GM23338 (cell line): ENCODE measurements at regions not wholly inside any gene's neighbourhood (a gene's known extent, or its start where the extent isn't known, plus 50 kb on each side); places are given as distances from the start of the nearest gene placed in this dataset.

ENCODE experiments used
- CREB1 ChIP-seq: fragments of 250-450 bp; sonication (Bioruptor Pico); IDR thresholded peaks from 2 replicates; pipeline ENCODE4 v1.5.0; 2020; ENCODE audit warnings: low read depth, mild to moderate bottlenecking, moderate library complexity
- EZH2 ChIP-seq: fragments of 200-600 bp; sonication (generic); IDR thresholded peaks from one replicate; pipeline ENCODE4 v1.8.0; 2017; ENCODE audit warnings: antibody characterized with exemption, mild to moderate bottlenecking, low read depth; ENCODE audit not compliant: unreplicated experiment
- EZH2phosphoT487 ChIP-seq: fragments of 200-600 bp; sonication (generic); IDR thresholded peaks from one replicate; pipeline ENCODE4 v1.8.1; 2018; ENCODE audit warnings: antibody characterized with exemption; ENCODE audit not compliant: unreplicated experiment
- JUNB ChIP-seq: IDR thresholded peaks from one replicate; pipeline ENCODE4 v1.6.1; 2016; ENCODE audit warnings: antibody characterized with exemption; ENCODE audit not compliant: unreplicated experiment
- POLR2AphosphoS5 ChIP-seq: IDR thresholded peaks from 2 replicates; pipeline ENCODE4 v1.6.1; 2016; ENCODE audit warnings: antibody characterized with exemption, low read depth
- STAT1 ChIP-seq: IDR thresholded peaks from one replicate; pipeline ENCODE4 v1.6.1; 2016; ENCODE audit warnings: antibody characterized with exemption; ENCODE audit not compliant: unreplicated experiment
- TF ChIP-seq, protein P1 (sequence below), 2 experiments: fragments of 200-600 bp in 1 of 2; sonication (generic) in 1 of 2; conservative IDR thresholded peaks; 2 replicates each; pipeline versions ENCODE4 v1.5.1 to v1.6.1; 2016 to 2017; ENCODE audit warnings: antibody characterized with exemption in 2 of 2, low read depth in 2 of 2, mild to moderate bottlenecking in 2 of 2, moderate library complexity in 1 of 2
- TF ChIP-seq, protein P2 (sequence below): IDR thresholded peaks from one replicate; pipeline ENCODE4 v1.6.1; 2018; ENCODE audit warnings: antibody characterized with exemption; ENCODE audit not compliant: unreplicated experiment

GRCh38 chr9:86821006-86821845, 126.1 kb downstream of the GAS1 start:
- TF ChIP-seq, protein P1, sequence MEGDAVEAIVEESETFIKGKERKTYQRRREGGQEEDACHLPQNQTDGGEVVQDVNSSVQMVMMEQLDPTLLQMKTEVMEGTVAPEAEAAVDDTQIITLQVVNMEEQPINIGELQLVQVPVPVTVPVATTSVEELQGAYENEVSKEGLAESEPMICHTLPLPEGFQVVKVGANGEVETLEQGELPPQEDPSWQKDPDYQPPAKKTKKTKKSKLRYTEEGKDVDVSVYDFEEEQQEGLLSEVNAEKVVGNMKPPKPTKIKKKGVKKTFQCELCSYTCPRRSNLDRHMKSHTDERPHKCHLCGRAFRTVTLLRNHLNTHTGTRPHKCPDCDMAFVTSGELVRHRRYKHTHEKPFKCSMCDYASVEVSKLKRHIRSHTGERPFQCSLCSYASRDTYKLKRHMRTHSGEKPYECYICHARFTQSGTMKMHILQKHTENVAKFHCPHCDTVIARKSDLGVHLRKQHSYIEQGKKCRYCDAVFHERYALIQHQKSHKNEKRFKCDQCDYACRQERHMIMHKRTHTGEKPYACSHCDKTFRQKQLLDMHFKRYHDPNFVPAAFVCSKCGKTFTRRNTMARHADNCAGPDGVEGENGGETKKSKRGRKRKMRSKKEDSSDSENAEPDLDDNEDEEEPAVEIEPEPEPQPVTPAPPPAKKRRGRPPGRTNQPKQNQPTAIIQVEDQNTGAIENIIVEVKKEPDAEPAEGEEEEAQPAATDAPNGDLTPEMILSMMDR (conservative IDR thresholded peaks at IDR 0.05; ENCODE audit: low read depth in 2 of 2) = no peak
- TF ChIP-seq EZH2phosphoT487 (no peak), CREB1 (no peak), EZH2 (no peak), POLR2AphosphoS5 (no peak), STAT1 (no peak), JUNB (no peak)
- TF ChIP-seq, protein P2, sequence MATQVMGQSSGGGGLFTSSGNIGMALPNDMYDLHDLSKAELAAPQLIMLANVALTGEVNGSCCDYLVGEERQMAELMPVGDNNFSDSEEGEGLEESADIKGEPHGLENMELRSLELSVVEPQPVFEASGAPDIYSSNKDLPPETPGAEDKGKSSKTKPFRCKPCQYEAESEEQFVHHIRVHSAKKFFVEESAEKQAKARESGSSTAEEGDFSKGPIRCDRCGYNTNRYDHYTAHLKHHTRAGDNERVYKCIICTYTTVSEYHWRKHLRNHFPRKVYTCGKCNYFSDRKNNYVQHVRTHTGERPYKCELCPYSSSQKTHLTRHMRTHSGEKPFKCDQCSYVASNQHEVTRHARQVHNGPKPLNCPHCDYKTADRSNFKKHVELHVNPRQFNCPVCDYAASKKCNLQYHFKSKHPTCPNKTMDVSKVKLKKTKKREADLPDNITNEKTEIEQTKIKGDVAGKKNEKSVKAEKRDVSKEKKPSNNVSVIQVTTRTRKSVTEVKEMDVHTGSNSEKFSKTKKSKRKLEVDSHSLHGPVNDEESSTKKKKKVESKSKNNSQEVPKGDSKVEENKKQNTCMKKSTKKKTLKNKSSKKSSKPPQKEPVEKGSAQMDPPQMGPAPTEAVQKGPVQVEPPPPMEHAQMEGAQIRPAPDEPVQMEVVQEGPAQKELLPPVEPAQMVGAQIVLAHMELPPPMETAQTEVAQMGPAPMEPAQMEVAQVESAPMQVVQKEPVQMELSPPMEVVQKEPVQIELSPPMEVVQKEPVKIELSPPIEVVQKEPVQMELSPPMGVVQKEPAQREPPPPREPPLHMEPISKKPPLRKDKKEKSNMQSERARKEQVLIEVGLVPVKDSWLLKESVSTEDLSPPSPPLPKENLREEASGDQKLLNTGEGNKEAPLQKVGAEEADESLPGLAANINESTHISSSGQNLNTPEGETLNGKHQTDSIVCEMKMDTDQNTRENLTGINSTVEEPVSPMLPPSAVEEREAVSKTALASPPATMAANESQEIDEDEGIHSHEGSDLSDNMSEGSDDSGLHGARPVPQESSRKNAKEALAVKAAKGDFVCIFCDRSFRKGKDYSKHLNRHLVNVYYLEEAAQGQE = no peak
